ENCODE measurements at regions not wholly inside any gene's neighbourhood (a gene's known extent, or its start where the extent isn't known, plus 50 kb on each side); places are given as distances from the start of the nearest gene placed in this dataset.

- no peak overlapping the region for H3K4me3 ChIP-seq (ENCODE audit: low read length)
- no peak for TF ChIP-seq CTCF (conservative IDR thresholded peaks at IDR 0.05; ENCODE audit: low read length)
- peak; percentile 48 for DNase-seq (ENCODE audit: low read depth)
Measured at GRCh38 chr2:64914735-64915509, 74.3 kb upstream of the SLC1A4 start.

GRCh38 chr2:64915510-64915900 is 73.7 kb upstream of the SLC1A4 start:
- peak; percentile 15 for DNase-seq (ENCODE audit: low read depth)
- no peak for TF ChIP-seq CTCF (conservative IDR thresholded peaks at IDR 0.05; ENCODE audit: low read length)
- no peak overlapping the region for H3K4me3 ChIP-seq (ENCODE audit: low read length)

- H3K4me3 ChIP-seq (ENCODE audit: low read length) = peak overlapping the region; percentile 64
- TF ChIP-seq CTCF (conservative IDR thresholded peaks at IDR 0.05; ENCODE audit: low read length) = no peak
- DNase-seq (ENCODE audit: low read depth) = no peak
Measured at GRCh38 chr2:64918220-64918886, 70.8 kb upstream of the SLC1A4 start.

- H3K4me3 ChIP-seq (ENCODE audit: low read length) = no peak overlapping the region
- TF ChIP-seq CTCF (conservative IDR thresholded peaks at IDR 0.05; ENCODE audit: low read length) = no peak
- DNase-seq (ENCODE audit: low read depth) = no peak
Measured at GRCh38 chr2:64919261-64919660, 69.9 kb upstream of the SLC1A4 start.

GRCh38 chr2:64922482-64923384 is 66.5 kb upstream of the SLC1A4 start:
- no peak for DNase-seq (ENCODE audit: low read depth)
- H3K4me3 ChIP-seq (ENCODE audit: low read length) = no peak overlapping the region
- TF ChIP-seq CTCF (conservative IDR thresholded peaks at IDR 0.05; ENCODE audit: low read length) = no peak

GRCh38 chr2:64923385-64923710 is 65.9 kb upstream of the SLC1A4 start:
- no peak for DNase-seq (ENCODE audit: low read depth)
- no peak for TF ChIP-seq CTCF (conservative IDR thresholded peaks at IDR 0.05; ENCODE audit: low read length)
- no peak overlapping the region for H3K4me3 ChIP-seq (ENCODE audit: low read length)

All from AG10803 (cell line).